Parathyroid adenoma (tissue), 2 donors: ENCODE measurements at regions not wholly inside any gene's neighbourhood (a gene's known extent, or its start where the extent isn't known, plus 50 kb on each side); places are given as distances from the start of the nearest gene placed in this dataset.

Experiments
- H2AFZ ChIP-seq: fragments of 300-600 bp; sonication (generic); one replicate; pipeline ENCODE4 v1.7.0; 2017; ENCODE audit warnings: antibody characterized with exemption, mild to moderate bottlenecking
- H3K27ac ChIP-seq: fragments of 300-600 bp; sonication (generic); one replicate; pipeline ENCODE4 v1.7.0; 2017
- H3K27me3 ChIP-seq: fragments of 300-600 bp; sonication (generic); one replicate; pipeline ENCODE4 v1.7.0; 2017; ENCODE audit warnings: low read length; ENCODE audit not compliant: control insufficient read depth, insufficient read depth
- H3K36me3 ChIP-seq: fragments of 300-600 bp; sonication (generic); one replicate; pipeline ENCODE4 v1.7.0; 2017; ENCODE audit warnings: low read length; ENCODE audit not compliant: control insufficient read depth, insufficient read depth
- H3K4me1 ChIP-seq: fragments of 300-600 bp; sonication (generic); one replicate; pipeline ENCODE4 v1.7.0; 2017; ENCODE audit warnings: control low read depth
- H3K4me2 ChIP-seq: fragments of 300-600 bp; sonication (generic); one replicate; pipeline ENCODE4 v1.7.0; 2017; ENCODE audit warnings: low read length
- H3K4me3 ChIP-seq: fragments of 300-600 bp; sonication (generic); one replicate; pipeline ENCODE4 v1.7.0; 2017; ENCODE audit warnings: low read depth, low read length
- H3K79me2 ChIP-seq: fragments of 300-600 bp; sonication (generic); one replicate; pipeline ENCODE4 v1.7.0; 2017; ENCODE audit warnings: control low read depth
- H3K9ac ChIP-seq: fragments of 300-600 bp; sonication (generic); one replicate; pipeline ENCODE4 v1.7.0; 2017; ENCODE audit warnings: mild to moderate bottlenecking
- H3K9me3 ChIP-seq: fragments of 300-600 bp; sonication (generic); one replicate; pipeline ENCODE4 v1.7.0; 2017; ENCODE audit warnings: low read length; ENCODE audit not compliant: control insufficient read depth
- CTCF ChIP-seq: fragments of 300-600 bp; sonication (generic); IDR thresholded peaks from one replicate; pipeline ENCODE4 v1.7.0; 2017; ENCODE audit warnings: antibody characterized with exemption, mild to moderate bottlenecking
- donor health status: primary hyperparathyroidism.

- Histone ChIP-seq H3K36me3 (no peaks in the 10 kb centered on the region), H3K9ac (no peak overlapping the region), H2AFZ (no peak overlapping the region), H3K9me3 (no peaks in the 10 kb centered on the region), H3K27ac (no peak overlapping the region), H3K27me3 (no peaks in the 10 kb centered on the region), H3K4me2 (no peak overlapping the region), H3K4me1 (no peaks in the 10 kb centered on the region), H3K4me3 (no peak overlapping the region), H3K79me2 (no peaks in the 10 kb centered on the region)
- no peak for TF ChIP-seq CTCF
Measured at GRCh38 chr9:3007326-3007725, 163.4 kb upstream of the PUM3 start.

- Histone ChIP-seq H3K4me1 (no peaks in the 10 kb centered on the region), H3K4me2 (no peak overlapping the region), H3K27ac (no peak overlapping the region), H3K9ac (no peak overlapping the region), H3K9me3 (no peaks in the 10 kb centered on the region), H2AFZ (no peak overlapping the region), H3K79me2 (no peaks in the 10 kb centered on the region), H3K27me3 (no peaks in the 10 kb centered on the region), H3K36me3 (no peaks in the 10 kb centered on the region), H3K4me3 (no peak overlapping the region)
- no peak for TF ChIP-seq CTCF
Measured at GRCh38 chr9:3006851-3007250, 163.0 kb upstream of the PUM3 start.

GRCh38 chr9:3004572-3004971 lies 160.7 kb upstream of the PUM3 start:
- no peaks in the 10 kb centered on the region for H3K27me3 ChIP-seq

GRCh38 chr9:3001311-3001710 lies 157.4 kb upstream of the PUM3 start:
- Histone ChIP-seq H3K9ac (no peak overlapping the region), H3K9me3 (no peaks in the 10 kb centered on the region), H3K36me3 (no peaks in the 10 kb centered on the region), H3K27ac (no peak overlapping the region), H3K4me2 (no peak overlapping the region), H3K27me3 (no peaks in the 10 kb centered on the region), H2AFZ (no peak overlapping the region), H3K79me2 (no peaks in the 10 kb centered on the region), H3K4me1 (no peaks in the 10 kb centered on the region), H3K4me3 (no peak overlapping the region)
- no peak for TF ChIP-seq CTCF

More at GRCh38 chr9:3004572-3004971, 160.7 kb upstream of the PUM3 start:
- H3K36me3 ChIP-seq: no peaks in the 10 kb centered on the region
- no peaks in the 10 kb centered on the region for H3K79me2 ChIP-seq
- no peaks in the 10 kb centered on the region for H3K9me3 ChIP-seq
- H3K4me3 ChIP-seq: no peak overlapping the region
- H3K27ac ChIP-seq: no peak overlapping the region
- no peak overlapping the region for H3K4me2 ChIP-seq
- H3K9ac ChIP-seq: no peak overlapping the region
- H3K4me1 ChIP-seq: no peaks in the 10 kb centered on the region
- no peak overlapping the region for H2AFZ ChIP-seq
- no peak for TF ChIP-seq CTCF

GRCh38 chr9:2992427-2992826 lies 148.5 kb upstream of the PUM3 start:
- no peaks in the 10 kb centered on the region for H3K27me3 ChIP-seq
- no peak for TF ChIP-seq CTCF

More at GRCh38 chr9:2992427-2992826, 148.5 kb upstream of the PUM3 start:
- no peaks in the 10 kb centered on the region for H3K36me3 ChIP-seq
- H3K4me1 ChIP-seq: no peaks in the 10 kb centered on the region
- H3K4me2 ChIP-seq: no peak overlapping the region
- no peaks in the 10 kb centered on the region for H3K79me2 ChIP-seq
- no peaks in the 10 kb centered on the region for H3K9me3 ChIP-seq
- no peak overlapping the region for H3K4me3 ChIP-seq
- H3K9ac ChIP-seq: no peak overlapping the region
- no peak overlapping the region for H2AFZ ChIP-seq
- no peak overlapping the region for H3K27ac ChIP-seq
